Ectodermal cell (in vitro differentiated cells): ENCODE measurements at regions not wholly inside any gene's neighbourhood (a gene's known extent, or its start where the extent isn't known, plus 50 kb on each side); places are given as distances from the start of the nearest gene placed in this dataset.
"Not testable (repeated sequence)": the region's sequence is repeated elsewhere in the genome, so short reads cannot be mapped to it uniquely, and the experiment has no call there.

Experiments
- H3K27ac ChIP-seq: 2 replicates; pipeline ENCODE4 v1.7.0; 2013; ENCODE audit warnings: mild to moderate bottlenecking, low read depth, low read length; ENCODE audit not compliant: insufficient read depth, poor library complexity, severe bottlenecking
- H3K27me3 ChIP-seq: 2 replicates; pipeline ENCODE4 v1.7.0; 2013; ENCODE audit warnings: mild to moderate bottlenecking, low read length; ENCODE audit not compliant: insufficient read depth, control insufficient read depth, poor library complexity, severe bottlenecking
- H3K36me3 ChIP-seq: one replicate; pipeline ENCODE4 v1.7.0; 2013; ENCODE audit warnings: low read length; ENCODE audit not compliant: control insufficient read depth, insufficient read depth
- H3K4me1 ChIP-seq: one replicate; pipeline ENCODE4 v1.7.0; 2013; ENCODE audit warnings: low read length; ENCODE audit not compliant: control insufficient read depth, insufficient read depth
- H3K4me3 ChIP-seq: 2 replicates; pipeline ENCODE4 v1.7.0; 2013; ENCODE audit warnings: low read depth, low read length, control low read depth; ENCODE audit not compliant: insufficient read depth
- H3K9me3 ChIP-seq: 2 replicates; pipeline ENCODE4 v1.7.0; 2013; ENCODE audit warnings: mild to moderate bottlenecking, low read length, moderate library complexity; ENCODE audit not compliant: control insufficient read depth
- WGBS, 2 experiments: methylation state at CpG; one replicate each; pipeline ENCODE4 v1.1.7; 2013; ENCODE audit warnings: missing lambda C conversion rate in 2 of 2; 5-methylcytosine and 5-hydroxymethylcytosine counted together

DNA sequence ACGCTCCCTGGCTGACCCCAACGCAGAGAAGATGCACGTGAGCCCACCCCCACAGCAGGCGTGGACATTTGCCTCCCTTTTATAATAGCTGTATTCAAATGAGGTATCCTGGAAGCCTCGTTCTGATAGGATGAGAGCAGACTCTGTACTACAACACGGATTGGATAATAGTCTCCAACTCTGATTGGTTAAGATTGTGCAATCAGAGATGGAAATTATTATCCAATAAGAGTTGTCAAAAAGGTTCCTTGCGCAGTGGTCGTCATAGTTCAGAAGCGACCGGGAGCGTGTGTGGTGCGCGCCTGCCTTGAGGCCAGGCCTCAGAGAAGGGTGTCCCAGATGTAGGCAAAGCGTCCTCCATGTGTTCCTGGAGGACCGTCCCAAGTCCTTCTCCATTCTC lies 104.6 kb downstream of the USP22 start:
- 90 to 91% methylated on average over 15 of the region's 15 CpGs for WGBS, 2 experiments
- no peaks in the 10 kb centered on the region for H3K36me3 ChIP-seq
- no peak overlapping the region for H3K27ac ChIP-seq
- no peak overlapping the region for H3K4me3 ChIP-seq
- H3K4me1 ChIP-seq, result no peaks in the 10 kb centered on the region
- H3K9me3 ChIP-seq, result no peaks in the 10 kb centered on the region
- H3K27me3 ChIP-seq, result no peaks in the 10 kb centered on the region

DNA sequence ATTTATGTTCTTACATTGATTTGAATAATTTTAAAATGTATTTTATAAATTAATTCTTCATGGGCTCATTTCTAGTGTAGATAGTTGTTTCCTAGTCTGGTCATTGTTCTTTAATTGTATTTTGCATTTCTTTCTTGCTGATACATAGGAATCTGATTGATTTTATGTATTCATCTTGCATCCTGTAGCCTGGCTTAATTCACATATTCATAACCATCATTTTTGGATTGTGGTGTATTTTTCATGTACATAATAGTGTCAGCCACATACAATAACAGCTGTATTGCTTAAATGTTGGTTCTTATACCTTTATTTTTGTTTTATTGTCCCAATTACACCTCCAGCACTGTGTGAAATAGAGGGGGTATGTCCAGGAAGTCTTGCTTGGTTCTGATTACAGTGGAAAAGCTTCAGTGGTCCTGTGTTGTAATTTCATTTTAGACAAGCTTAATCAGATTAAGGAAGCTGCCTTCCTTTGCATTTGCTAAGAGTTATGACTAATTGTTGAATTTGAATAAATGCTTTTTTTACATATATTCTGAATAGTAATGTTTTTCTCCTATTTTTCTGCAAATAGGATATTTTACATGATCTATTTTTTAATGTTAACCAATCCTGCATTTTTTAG lies 103.7 kb downstream of the USP22 start:
- Histone ChIP-seq H3K27ac (no peak overlapping the region), H3K4me3 (no peak overlapping the region), H3K4me1 (peaks cover 3% of the 10 kb centered on the region), H3K27me3 (no peaks in the 10 kb centered on the region), H3K36me3 (no peaks in the 10 kb centered on the region), H3K9me3 (no peaks in the 10 kb centered on the region)

DNA sequence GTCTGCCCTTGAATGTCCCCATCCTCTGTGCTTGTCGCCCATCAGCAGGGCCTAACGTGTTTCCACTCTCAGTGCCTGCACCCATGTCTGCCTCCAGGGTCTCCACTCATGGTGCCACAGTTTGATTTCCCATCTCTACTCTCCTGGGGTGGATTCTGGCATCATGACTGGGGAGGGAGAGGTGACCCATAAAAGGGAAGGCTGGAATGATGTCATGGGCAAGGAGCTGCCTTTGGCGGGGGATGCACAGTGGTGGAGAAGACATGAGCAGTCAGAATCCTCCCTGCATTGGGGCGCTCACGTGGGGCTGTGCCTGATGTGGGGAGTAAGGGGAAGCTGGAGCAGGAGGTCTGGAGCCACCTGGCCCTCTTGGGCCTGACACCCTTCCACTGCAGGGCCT lies 100.9 kb downstream of the USP22 start:
- WGBS, 2 experiments, result 92 to 94% methylated on average over 5 of the region's 5 CpGs
- Histone ChIP-seq H3K27me3 (no peaks in the 10 kb centered on the region), H3K4me3 (no peak overlapping the region), H3K4me1 (peaks cover 6% of the 10 kb centered on the region), H3K27ac (no peak overlapping the region), H3K36me3 (no peaks in the 10 kb centered on the region), H3K9me3 (no peaks in the 10 kb centered on the region)

DNA sequence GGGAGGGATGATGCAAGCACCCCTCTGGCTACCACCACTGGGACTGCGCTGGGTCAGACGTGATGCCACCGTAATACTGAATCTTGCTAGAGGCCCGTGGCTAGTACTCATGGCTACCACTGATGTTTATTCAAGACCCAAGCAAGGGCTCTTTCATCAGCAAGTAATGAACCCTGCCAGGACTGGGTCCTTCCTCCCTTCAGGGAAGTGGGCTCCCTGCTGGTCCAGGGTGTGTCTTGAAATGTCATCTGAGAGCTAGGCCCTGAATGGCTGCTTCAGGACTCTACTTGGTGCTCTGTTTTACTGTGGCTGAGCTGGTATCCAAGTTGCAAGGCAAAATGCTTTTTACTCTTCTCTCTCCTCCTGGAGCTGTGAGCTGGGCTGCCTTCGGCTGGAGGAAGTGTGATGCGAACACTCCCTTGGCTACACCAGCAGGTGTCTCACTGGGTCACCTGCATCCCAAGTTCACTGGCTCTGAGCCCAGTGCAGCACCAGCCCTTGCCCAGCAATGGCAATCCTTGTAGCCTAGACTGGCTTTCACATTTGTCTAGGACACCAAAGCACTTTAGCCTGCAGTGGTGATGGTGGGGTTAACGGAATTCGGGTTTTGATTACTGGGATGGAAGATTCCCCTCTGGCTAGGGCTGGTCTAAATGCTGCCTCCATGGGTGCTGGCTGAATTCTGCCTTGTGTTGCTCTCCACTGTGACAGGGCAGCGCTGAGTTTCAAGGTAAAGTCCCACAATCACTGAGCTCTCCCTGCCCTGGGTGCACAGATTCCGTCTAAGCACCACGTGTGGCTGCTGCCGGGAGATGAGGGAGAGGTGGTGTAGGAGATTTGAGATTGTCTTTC lies 98.6 kb downstream of the USP22 start:
- Histone ChIP-seq H3K4me1 (peaks cover 6% of the 10 kb centered on the region), H3K36me3 (no peaks in the 10 kb centered on the region), H3K27me3 (no peaks in the 10 kb centered on the region), H3K9me3 (no peaks in the 10 kb centered on the region), H3K4me3 (no peak overlapping the region), H3K27ac (no peak overlapping the region)
- 70 to 76% methylated on average over 12 of the region's 12 CpGs for WGBS, 2 experiments

DNA sequence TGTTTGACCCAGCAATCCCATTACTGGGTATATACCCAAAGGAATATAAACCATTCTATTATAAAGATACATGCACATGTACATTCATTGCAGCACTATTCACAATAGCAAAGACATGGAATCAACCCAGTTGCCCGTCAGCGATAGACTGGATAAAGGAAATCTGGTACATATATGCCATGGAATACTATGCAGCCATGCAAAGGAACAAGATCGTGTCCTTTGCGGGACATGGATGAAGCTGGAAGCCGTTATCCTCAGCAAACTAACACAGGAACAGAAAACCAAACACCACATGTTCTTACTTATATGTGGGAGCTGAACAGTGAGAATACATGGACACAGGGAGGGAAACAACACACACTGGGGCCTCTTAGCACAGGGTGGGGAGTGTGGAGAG lies 95.1 kb downstream of the USP22 start:
- H3K27me3 ChIP-seq, H3K4me3 ChIP-seq, H3K36me3 ChIP-seq, H3K9me3 ChIP-seq, H3K4me1 ChIP-seq, H3K27ac ChIP-seq: not testable (repeated sequence)
- WGBS, 2 experiments, result 93 to 100% methylated on average over 4 to 5 of the region's 5 CpGs

DNA sequence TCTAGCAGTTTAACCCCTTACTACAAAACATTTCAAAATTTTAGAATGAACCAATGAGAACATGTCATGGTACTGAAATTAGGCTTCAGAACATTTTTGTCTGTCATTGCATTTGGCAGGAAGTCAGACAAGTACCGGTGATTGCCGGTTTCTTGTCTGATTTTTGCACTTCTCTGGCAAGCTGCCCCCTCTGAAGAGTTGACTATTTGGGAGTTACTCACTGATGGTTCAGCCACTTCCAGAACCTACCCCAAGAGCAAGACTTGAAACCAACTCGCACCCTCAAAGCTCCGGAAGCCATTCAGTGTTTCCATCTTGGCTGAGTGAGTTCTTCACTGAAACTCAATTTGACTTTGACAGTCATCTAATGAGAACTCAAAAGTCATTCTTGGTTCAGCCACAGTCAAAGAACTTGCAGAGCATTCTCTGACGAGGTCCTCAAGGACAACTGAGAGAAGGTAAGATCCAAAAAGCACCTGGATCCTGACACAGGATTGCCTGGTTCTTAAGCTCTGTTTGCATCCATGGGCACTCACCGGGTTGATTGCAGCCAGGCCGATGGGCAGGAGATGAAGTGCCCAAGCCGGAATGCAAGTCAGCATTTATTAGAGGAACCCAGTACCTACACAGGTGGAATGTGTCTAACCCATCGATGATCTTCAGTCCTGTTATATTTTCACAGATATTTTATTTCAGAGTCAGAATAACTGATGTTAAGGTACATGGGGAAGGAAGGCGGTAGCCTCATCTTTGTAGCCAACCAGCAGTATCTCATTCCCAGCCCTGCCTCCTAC lies 93.6 kb downstream of the USP22 start:
- 91% methylated on average over 9 to 10 of the region's 10 CpGs for WGBS, 2 experiments
- H3K9me3 ChIP-seq, result no peaks in the 10 kb centered on the region
- no peak overlapping the region for H3K27ac ChIP-seq
- peaks cover 2% of the 10 kb centered on the region for H3K4me1 ChIP-seq
- no peak overlapping the region for H3K4me3 ChIP-seq
- H3K27me3 ChIP-seq, result no peaks in the 10 kb centered on the region
- H3K36me3 ChIP-seq, result no peaks in the 10 kb centered on the region
